Left colon (tissue), 2 donors: ENCODE measurements at regions not wholly inside any gene's neighbourhood (a gene's known extent, or its start where the extent isn't known, plus 50 kb on each side); places are given as distances from the start of the nearest gene placed in this dataset.

Source experiments
- ATAC-seq: fragments of 200-7000 bp; cut with Tn5 transposase; one replicate; pipeline ENCODE4 v1.9.1; 2020; ENCODE audit warnings: mild to moderate bottlenecking, moderate library complexity
- DNase-seq, 2 donors: peaks; one replicate each; pipeline ENCODE4 v3.0.0-alpha.2; 2020
- intact Hi-C, 2 donors: fragments of 100-400 bp; cut with DNase I in 1 of 2; cut with micrococcal nuclease in 1 of 2; formaldehyde crosslinking; loops; one replicate each; pipeline versions ENCODE4 v1.11.2 to v1.14.0; 2022; cut with DNase I, micrococcal nuclease
- donor health status: DM: no; HTN: no; CAD: no.
- donor health status: DM: yes; HTN: yes; CAD: no.

DNA sequence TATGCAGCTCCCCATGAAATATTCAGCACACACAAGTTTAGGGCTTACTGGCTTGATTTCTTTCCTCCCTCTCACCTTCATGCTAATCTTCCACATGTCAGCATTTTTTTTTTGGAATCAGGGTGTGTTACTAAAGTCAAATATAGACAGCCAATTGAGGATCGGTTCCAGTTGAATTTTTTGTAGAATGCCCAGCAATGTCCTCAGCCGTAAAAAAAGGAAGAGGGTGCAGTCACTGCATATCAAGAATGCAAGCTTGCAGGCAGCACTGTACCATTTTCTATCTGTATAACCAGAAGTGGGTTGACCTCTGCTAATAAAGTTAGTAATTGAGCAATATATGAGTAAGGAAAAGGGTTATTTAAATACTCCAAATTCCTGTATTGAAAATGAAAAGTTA is 51.4 kb upstream of the CHMP2B start:
- intact Hi-C loops, result no loop called here
- DNase-seq, result no peak
- ATAC-seq, result no peak

DNA sequence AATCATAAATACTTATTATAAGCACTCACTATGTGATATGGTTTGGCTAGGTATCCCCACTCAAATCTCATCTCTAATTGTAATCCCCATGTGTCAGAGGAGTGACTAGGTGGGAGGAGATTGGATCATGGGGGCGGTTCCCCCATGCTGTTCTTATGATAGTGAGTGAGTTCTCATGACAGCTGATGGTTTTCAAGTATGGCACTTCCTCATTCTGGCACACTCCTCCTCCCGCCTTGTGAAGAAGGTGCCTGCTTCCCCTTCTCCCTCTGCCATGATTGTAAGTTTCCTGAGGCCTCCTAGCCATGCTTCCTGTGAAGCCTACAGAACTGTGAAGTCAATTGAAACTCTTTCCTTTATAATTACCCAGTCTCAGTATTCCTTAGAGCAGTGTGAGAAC is 53.3 kb upstream of the CHMP2B start:
- ATAC-seq, result no peak
- intact Hi-C loops, result no loop called here
- DNase-seq, result no peak

DNA sequence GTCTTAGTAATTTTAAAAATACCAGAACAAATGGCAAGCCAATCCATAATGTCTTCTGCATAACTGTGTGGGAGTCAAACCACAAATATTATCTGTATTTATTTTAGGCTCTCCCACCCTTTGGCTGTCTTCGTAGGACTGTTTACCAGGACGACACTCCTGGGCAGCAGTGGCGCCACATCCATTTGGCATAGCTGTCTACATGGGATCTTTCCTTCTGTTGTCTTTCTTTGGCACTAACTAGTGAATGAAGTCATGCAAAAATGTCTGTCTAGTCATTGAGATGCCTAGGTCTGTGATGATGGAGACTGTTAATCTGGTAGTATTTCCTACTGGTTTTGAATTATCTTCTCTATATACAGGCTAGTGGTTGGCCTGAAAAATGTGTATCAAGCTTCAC is 54.0 kb upstream of the CHMP2B start:
- intact Hi-C loops, result no loop called here
- no peak for DNase-seq

DNA sequence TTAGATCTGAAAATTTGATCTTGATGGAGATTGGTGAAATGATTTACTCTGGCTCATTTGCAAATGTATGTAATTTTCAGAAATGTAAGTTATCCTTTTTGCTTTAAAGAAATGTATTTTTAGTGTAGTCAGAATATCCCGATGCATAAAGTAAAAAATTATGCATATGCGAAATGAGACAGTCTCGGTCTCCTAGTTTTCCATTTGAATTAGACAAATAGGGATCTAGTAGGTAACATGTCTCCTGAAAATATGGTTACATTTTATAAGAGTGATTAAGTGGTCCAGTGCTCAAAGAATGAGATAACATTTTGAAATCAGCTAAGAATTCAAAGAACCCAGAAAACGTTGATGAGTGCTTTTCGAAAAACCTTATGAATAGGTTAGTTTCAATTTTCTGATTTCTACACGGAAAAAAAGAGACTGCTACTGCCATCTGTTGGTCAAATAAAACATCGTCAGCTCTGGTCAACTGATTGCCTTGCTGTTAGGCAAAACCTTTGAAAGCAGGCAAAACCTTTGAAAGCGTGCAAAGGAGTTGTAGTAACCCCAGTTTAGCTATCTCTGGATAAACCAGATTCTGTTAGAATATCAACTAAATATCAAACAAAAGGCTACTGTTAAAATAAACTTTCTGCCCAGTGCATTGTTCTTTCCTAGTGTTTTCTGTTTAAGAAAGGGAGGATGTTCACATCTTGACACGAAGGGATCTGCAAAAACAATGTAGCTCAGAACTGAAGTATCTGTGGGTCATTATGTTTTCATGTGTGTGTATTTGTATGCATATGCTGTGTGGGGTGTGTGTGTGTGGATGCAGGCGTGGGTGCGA is 59.3 kb upstream of the CHMP2B start:
- ATAC-seq (peak; percentile 37), DNase-seq (peak in 1 of 2 donors; percentile 7)
- intact Hi-C loops, result loop anchor here in 1 of 2 donors (10.0 kb wide), 1 partner anchor 393 kb away; no protein-coding TSS in a partner anchor

More for the DNA sequence above, 54.0 kb upstream of the CHMP2B start:
- ATAC-seq, result no peak

DNA sequence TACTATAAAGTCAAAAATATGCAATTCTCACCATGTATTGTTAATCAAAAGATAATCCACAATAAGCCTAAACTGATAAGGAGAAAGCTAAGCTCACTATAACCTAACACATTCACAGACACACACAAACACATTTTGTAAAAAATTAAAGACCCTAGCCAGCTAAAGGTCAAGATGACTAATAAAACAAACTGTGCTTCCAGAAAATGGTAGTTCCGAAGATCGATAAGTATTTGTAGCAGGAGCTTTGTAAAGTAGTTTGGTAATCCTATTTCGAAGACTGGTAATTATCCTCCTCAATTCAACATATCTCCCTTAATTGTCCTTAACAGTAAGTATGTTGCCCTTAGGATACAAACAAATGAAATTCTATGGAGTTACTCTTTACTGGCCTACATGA is 62.9 kb upstream of the CHMP2B start:
- intact Hi-C loops, result loop anchor here in 1 of 2 donors (10.0 kb wide), 1 partner anchor 389 kb away; no protein-coding TSS in a partner anchor
- no peak for DNase-seq
- no peak for ATAC-seq

DNA sequence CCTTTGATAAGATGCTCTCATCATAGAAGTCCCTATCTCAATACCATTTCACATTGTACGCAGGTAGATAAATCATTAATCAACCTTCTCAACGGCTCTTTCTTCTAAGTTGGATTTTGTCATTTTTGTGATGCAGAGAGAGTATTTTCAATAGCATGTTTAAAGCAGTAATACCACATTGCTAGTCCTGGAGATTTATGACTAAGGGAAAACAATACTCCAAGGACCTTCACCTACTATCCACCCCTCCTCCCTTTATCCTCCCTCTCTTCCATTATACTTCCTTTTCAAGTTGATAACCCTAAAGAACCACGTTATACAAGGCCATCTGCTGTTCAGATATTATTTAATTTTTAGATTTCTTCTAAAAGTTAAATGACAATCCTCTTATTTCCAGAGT is 65.3 kb upstream of the CHMP2B start:
- DNase-seq (no peak), ATAC-seq (no peak)
- intact Hi-C loops, result loop anchor here in 1 of 2 donors (10.0 kb wide), 1 partner anchor 387 kb away; no protein-coding TSS in a partner anchor

DNA sequence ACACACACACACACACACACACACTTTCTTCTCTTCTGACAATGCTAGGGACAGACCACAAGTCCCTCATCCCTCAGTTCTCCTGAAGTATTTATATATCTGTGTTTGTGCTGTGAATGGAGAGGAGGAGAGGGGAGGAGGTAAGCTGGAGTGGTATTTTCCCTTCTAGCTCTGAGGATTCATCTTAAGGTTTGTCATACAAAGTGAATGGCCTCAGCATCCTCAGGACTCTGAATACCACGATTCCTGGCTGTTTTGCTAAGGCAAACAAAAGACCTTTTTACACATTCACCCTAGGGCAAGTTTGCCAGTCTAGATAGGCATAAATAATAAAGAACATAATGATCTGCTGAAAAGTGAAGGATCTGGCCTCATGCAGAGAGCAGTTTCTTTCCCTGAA is 65.7 kb upstream of the CHMP2B start:
- DNase-seq (no peak), ATAC-seq (no peak)
- intact Hi-C loops, result loop anchor here in 1 of 2 donors (10.0 kb wide), 1 partner anchor 387 kb away; no protein-coding TSS in a partner anchor

DNA sequence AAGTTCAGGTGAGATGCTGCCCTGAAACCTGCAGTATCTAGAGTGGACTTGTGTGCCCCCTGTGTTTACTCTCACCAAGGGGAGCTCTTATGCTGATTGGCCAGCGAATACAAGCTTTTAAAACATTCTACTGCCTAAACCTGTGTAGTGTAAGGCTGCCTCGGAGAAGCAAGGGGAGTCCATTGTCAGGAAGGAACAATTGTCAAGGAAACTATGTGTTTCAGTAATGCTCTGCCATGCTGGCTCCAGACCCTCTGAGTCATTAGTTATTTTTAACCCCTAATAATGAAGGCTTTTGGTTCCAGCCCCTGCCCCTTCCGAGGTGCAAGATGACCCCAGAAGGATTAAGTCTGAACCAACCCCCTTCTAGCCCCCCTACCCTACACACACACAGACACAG is 66.1 kb upstream of the CHMP2B start:
- no peak for ATAC-seq

DNA sequence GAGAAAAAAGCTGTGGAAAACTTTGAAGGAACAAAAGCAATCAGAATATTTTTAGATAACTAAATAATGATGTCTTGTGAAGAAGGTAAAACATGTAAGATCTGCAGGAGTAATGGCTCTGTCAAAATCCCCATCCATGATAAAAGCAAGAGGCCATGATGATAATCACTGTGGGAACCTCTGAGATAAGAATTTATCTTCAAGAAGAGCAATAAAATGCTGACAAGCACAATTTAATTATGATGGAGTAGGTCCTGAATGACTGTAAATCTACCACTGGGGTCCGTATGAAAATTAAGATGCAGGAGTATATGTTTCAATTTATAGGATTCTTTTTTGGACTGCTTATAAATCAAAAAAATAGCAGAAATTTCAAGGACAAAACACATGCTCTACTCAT is 68.3 kb upstream of the CHMP2B start:
- intact Hi-C loops, result no loop called here
- ATAC-seq (no peak), DNase-seq (no peak)

More for the DNA sequence above, 66.1 kb upstream of the CHMP2B start:
- intact Hi-C loops, result loop anchor here in 1 of 2 donors (10.0 kb wide), 1 partner anchor 386 kb away; no protein-coding TSS in a partner anchor
- no peak for DNase-seq

DNA sequence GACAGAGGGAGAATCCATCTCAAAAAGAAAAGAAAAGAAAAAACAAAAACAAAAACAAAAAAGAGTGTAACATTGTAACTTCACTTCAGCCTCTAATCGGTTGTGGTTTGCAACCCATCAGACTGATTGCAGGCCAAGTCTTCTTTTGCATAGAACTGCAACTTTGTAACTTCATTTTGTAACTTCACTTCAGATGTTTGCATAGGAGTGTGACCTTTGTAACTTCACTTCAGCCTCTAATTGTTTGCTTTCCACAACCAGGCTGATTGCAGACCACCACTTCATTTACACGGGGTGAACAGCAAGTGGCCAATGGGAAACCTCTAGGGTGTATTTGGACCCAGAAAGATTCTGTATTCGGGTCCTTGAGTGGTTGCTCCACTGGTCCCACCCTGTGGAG is 79.1 kb upstream of the CHMP2B start:
- ATAC-seq (no peak), DNase-seq (no peak)
- intact Hi-C loops, result no loop called here

DNA sequence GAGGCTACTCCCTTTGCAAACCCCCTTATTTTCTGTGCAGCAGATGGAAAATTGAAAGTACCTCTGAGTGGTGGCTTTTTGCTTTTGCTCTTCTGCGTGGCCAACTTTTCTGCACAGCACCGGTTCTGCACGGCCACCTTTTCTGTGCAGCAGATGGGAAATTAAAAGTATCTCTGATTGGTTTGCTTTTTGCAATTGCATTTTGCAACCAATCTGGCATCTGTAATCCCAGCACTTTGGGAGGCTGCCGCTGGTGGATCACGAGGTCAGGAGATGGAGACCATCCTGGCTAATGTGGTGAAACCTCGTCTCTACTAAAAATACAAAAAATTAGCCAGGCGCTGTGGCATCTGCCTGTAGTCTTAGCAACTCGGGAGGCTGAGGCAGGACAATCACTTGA is 79.5 kb upstream of the CHMP2B start:
- intact Hi-C loops, result no loop called here
- DNase-seq, result no peak
- no peak for ATAC-seq

DNA sequence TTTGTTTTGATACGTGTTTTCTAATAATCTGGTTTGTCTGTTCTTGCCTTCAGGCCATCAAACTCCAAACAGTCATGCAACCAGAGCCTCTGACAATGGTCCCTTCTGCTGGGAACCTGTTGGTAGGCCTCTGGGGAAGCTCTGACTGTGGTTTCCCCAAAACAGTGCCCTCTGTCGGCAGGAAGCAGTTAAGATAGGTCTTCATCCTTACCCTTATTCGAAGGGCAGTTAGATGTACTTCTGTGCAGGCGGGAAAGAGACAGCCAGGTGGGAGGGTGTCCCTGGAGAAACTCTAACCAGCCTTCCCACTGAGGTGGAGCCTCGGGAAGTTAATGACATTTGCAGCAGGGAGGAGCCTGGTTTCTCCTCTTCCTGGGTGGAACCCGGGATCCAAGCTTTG is 81.6 kb upstream of the CHMP2B start:
- DNase-seq (no peak), ATAC-seq (no peak)

DNA sequence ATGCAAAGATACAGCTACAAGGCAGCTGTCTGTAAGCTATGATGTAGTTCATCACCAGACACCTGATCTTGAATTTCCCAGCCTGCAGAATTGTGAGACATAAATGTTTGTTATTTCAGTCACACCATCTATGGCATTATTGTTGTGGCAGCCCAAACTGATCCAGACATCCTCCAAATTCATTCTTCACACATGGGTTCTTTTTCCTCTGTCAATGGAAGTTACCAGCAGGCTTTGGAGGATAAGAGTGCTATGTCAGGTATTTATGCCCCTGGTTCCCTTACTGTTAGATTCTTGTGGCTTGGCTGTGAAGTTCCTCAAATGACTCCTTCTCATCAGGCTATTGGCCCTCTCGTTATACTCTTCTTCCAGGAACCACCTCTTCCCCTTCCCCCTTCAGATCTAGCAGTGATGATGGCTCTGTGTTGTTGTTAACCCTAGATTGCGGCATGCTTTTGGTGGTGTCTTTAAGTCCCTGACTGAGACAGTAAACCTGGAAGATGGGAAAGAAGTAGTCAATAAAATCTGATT is 91.0 kb upstream of the CHMP2B start:
- ATAC-seq, result no peak
- DNase-seq, result no peak
- intact Hi-C loops, result no loop called here

More for the DNA sequence above, 81.6 kb upstream of the CHMP2B start:
- intact Hi-C loops, result no loop called here

DNA sequence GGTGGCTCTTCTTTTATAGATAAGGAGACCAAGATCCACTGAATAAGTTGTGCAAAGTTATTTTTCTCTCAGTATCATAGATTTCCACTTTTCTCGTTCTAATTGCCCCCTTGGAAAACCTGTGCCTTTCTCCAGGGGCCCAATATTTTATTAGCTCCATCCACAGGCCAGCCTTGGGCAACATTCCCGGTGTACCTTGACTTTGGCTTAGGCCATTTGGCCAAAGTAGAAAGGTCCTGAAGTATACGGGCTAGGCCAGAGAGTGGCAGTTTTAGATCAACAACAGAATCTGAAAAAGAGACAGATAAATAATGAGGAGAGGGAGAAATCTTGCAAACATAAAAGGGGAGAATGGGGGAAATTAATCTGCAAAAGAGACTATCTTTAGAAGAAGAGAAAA is 91.7 kb upstream of the CHMP2B start:
- DNase-seq (no peak), ATAC-seq (no peak)
- intact Hi-C loops, result no loop called here

DNA sequence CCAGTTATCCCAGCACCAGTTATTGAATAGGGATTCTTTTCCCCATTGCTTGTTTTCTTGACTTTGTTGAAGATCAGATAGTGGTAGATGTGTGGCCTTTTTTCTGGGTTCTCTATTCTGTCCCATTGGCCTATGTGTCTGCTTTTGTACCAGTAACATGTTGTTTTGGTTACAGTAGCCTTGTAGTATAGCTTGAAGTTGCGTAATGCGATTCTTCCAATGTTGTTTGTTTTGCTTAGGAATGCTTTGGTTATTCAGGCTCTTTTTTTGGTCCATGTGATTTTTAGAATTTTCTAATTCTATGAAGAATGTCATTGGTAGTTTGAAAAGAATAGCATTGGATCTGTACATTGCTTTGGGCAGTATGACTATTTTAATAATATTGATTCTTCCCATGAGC is 94.3 kb upstream of the CHMP2B start:
- DNase-seq (no peak), ATAC-seq (no peak)
- intact Hi-C loops, result no loop called here

DNA sequence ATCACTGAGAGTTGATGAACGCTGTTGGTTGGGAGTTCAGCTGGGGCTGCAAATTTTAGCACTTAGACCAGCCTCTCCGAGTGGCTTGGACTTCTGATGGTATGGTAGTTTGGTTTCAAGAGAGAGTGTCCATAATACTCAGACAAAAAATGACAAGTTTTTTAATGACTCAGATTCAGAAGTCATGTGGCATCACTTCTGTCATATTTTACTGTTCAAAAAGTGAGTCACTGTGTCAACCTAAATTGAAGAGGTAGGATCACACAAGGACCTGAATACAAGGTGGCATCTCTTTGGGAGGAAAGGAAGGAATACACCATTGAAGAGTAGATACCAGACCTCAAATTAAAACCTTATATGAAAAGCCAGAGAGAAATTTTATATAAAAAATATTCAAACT is 99.1 kb upstream of the CHMP2B start:
- intact Hi-C loops, result no loop called here
- ATAC-seq (no peak), DNase-seq (no peak)

DNA sequence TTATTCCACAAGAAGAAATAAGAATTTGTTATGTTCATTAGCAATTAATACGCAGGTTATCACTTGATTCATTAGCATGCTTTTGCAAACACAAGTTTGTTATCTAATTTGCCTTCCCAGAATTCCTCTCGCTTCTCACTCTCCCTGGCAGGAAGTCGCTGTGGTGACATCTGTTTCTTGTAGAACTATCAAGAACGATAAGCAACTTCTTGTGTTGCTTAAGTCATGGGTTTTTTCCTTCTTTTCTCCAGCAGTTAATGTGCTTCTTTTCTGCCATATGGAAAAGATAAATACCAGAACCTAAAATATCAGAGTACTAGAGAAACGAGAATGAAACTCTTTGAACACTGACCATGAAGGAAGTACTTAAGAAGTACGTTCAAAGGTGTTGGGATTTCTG is 99.8 kb upstream of the CHMP2B start:
- no peak for ATAC-seq
- intact Hi-C loops, result no loop called here
- no peak for DNase-seq

DNA sequence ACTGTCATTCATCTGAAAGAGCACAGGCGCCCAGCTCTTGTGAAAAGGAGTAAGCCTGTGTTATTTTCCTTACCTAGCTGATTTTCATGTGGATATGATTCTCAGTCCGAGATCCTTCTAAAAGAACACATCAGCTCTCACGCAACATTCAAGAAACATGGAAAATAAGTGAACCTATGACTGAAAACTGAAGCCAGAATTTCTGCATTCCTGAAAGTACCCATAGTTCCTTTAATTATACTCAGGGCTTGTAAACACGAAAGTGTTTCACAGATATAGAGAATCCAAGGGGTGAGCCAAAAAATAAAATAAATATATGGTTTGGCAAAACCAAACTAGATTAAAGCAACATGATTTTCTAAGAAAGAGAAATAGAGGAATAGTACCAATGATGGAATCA is 100.8 kb upstream of the CHMP2B start:
- ATAC-seq (no peak), DNase-seq (no peak)
- intact Hi-C loops, result no loop called here

DNA sequence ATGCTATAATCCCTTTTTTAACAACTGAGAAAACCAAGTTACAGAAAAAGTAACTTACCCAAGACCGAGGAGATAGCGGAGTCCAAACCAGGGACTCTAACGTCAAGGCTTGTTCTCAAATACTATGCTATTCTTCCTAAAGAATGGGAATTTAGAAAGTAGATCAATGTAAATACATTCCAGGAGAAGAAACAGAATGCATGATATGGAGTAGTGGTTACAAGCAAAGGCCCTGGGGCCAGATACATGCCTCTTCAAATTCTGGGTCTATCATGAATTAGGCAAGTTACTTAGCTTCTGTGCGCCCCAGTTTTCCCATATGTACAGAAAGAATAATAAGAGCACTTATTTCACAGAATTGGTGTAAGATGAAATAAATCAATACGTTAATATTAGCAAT is 102.0 kb upstream of the CHMP2B start:
- ATAC-seq (no peak), DNase-seq (no peak)
- intact Hi-C loops, result no loop called here

DNA sequence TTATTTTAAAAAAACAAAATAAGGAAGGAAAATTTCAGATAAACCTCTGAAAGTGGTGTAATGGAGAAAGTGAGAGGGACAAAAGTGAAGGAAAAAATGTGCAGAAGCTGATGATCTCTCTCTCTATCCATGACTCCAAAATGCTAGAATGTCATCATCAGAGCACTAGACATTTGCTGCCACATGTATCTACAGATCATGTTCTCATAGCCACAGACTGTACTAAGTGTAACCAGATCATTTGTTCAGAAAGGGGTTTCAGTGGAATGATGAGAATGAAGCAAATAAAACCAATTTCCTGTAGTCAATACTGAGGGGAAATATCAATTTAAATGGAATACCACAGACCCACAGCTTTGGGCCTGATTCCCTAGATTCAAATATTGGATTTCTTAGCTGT is 104.3 kb upstream of the CHMP2B start:
- intact Hi-C loops, result no loop called here
- no peak for ATAC-seq
- no peak for DNase-seq

DNA sequence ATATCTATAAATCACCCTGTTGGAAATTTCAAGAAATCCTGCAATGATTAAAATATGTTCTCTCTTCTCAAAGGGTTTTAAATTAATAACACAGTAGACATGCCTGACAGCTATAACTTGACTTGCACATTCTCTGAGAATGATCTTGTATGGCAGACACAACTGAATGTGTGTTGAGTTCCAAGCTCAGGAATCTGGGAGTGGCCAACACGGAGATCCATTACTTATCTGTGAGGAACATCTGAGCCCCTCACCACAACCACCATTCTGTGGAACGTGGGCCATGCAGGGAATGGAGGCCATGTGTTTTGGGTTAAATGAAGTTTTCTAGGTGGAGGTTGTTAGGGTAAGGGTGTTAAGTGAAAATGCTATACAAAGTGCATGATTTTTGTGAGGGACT is 105.3 kb upstream of the CHMP2B start:
- intact Hi-C loops, result no loop called here
- no peak for ATAC-seq

More for the DNA sequence above, 105.3 kb upstream of the CHMP2B start:
- DNase-seq, result no peak
